Inflammatory macrophage (primary cell): ENCODE measurements at regions not wholly inside any gene's neighbourhood (a gene's known extent, or its start where the extent isn't known, plus 50 kb on each side); places are given as distances from the start of the nearest gene placed in this dataset.

Experiments used
- DNase-seq, 2 donors: peaks; one replicate each; pipeline ENCODE4 v3.0.0-alpha.2; 2020 to 2022

DNA sequence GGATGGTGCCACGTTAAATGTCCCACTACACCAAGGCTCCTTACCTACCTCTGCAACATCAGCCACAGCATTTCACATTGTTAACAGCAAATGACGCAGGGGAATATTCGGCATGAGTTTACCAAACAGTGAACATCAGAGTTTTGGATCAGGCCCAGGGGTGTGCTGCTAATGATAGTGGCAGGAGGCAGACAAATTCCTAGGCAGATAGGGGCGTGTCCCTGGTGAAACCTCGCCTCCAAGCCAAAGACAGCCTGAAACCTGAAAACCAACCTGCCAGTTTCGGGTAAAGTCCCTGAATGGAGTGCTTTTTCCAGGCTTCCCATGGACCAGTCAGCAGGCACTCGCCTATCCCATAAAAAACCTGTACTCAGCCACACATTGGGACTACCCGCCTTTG is 133.6 kb downstream of the SH3BGRL2 start:
- DNase-seq = no peak

DNA sequence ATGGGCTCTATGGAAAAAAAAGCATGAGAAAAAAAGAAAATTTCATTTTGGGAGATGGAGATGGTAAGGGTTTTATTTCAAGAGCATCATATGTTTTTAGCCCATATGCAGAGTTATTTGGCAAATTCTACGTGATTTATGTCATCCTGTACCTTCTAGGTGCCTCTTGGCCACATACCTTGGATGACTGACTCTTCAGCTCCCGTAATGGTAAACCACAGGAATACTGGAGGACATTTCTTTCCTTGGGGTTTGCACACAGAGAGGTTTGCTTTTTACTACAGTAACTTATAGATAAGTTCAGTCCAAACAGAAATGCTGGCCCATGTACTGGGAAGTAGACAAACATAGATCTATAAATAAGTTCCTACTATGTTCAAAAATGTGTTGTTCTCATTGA is 132.2 kb downstream of the SH3BGRL2 start:
- DNase-seq = no peak

GRCh38 chr6:79762370-79762769 is 131.2 kb downstream of the SH3BGRL2 start:
- DNase-seq = peak in 1 of 2 donors; percentile 19

DNA sequence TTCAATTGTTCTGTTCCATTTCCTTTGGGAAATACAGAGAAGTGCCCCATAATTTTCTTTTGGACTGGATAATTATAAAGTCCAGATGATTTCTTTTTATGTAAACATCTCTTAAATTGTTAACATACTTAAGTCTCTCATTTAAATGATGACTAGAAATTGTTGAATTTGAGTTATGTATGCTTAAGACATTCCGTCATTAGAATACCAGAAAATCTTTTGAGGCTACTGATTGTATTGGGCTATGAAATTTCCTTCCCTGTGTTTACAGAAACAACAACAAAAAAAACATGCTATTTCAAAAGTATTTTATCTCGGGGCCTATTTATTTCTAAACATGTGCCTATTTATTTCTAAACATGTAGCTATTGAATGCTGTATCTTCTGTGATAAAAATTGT is 125.4 kb downstream of the SH3BGRL2 start:
- DNase-seq = no peak

- no peak for DNase-seq
These were observed 124.8 kb downstream of the SH3BGRL2 start for GRCh38 chr6:79755967-79756366.
